ENCODE measurements at regions not wholly inside any gene's neighbourhood (a gene's known extent, or its start where the extent isn't known, plus 50 kb on each side); places are given as distances from the start of the nearest gene placed in this dataset.

DNA sequence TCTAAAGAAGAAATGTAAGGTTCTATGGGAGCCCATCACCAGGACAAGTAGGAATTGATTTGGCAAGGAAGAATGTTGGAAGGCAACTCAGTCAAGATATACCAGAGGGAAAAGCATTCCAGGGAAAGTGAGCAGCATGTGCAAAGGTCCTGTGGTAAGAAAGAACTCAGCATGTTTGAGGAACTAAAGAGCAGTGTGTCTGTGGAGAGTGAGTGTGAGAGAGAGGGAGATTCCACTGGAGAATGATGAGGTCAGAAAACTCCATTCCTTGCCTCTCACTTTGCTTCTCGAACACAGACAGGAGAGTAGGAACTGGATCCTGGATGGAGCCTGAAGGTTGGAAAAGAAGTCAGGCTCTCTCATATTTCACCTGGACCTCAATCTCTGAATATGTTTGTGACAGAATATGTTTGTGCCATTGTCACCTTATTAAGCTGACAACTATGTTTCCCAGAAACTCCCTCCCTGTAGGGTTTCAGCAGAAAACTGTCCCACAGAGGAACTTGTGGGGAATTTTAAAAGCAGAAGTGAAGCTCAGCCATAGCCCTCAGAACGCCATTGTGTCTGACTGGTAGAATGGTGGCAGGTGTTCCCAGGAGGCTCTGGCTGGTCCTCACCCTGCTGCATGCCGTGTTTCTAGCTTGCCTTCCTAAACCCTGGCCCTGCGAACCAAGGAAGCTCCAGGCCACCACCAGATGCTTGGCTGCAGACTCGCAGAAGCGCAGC is 382.4 kb upstream of the XYLT1 start:
- no peak for DNase-seq (ENCODE audit: low read depth)

DNA sequence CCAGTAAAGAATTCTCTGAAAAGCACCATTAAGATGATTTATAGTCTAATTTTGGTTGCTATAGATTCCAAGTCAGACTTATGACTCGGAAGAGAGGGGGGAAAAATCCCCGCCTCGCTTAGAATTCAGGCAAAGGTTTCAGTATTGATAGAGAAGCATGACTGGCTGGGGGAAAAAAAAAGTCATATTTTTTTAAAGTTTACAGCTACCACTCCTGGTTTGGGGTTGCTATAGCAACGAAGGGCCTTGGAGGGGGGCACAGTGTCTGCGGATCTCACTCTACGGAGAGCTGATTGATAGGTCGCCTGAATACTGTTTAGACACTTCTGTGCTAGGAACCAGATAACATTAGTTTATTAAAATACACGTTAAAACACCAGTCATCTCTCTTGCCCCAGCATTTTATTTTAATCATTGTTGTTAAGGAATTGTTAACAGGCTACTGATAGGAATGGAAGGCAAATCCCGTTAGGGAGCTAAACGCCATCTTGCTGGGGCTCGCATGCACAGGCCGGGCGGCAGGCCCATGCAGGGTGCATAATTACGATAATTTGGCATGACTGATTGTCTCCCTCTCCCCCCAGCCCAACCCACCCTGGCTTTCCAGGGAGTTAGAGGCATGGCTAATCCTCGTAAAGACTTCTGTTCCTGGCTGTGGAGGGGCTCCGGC is 380.0 kb upstream of the XYLT1 start:
- no peak for DNase-seq (ENCODE audit: low read depth)

DNA sequence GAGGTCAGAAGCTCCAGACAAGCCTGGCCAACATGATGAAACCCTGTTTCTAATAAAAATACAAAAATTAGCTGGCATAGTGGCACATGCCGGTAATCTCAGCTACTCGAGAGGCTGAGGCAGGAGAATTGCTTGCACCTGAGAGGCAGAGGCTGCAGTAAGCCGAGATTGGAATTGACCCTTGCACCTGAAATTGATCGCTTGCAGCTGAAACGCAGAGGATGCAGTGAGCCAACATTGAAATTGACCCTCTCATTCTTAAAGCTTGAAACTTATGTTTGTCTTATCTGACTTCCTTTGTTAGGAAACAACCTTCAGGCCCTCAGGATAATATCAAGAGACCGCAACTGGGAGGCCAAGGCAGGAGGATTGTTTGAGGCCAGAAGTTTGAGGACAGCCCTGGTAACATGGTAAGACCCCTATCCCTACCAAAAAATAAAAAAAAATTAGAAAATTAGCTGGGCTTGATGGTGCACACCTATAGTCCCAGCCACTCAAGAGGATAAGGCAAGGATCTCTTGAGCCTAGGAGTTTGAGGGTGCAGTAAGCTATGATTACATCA is 376.6 kb upstream of the XYLT1 start:
- no peak for DNase-seq (ENCODE audit: low read depth)

DNA sequence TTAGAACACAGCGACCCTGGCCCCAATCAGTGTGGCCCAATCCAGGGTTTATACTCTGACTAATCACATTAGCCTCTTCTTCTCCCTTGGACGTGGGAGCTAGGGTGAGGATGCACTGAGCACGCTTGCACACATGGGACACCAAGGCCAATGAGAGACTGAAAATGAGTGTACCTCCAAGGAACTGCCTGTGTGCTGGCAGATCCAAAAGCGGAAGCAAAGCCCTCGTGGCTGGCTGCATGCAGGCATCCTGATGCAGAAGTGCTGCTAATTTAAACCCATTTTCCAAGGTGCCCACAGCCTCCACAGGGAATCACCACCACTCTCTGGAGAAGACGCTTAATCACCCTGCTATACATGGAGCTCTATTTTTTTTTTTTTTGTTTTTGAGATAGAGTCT is 375.3 kb upstream of the XYLT1 start:
- DNase-seq (ENCODE audit: low read depth) = no peak

DNA sequence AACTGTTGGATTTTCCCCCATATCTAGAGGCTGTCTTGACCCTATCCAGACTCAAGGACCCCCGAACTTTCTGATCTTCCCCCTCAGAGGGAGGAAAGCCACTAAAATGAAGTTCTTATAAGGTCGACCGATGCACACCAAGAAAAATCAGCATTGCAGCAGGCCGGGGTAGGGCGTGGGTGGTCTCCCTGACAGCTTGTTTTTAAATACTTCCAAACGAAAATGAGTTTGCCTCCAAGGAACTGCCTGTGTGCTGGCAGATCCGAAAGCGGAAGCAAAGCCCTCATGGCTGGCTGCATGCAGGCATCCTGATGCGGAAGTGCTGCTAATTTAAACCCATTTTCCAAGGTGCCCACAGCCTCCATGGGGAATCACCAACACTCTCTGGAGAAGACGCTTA is 374.3 kb upstream of the XYLT1 start:
- DNase-seq (ENCODE audit: low read depth) = no peak

DNA sequence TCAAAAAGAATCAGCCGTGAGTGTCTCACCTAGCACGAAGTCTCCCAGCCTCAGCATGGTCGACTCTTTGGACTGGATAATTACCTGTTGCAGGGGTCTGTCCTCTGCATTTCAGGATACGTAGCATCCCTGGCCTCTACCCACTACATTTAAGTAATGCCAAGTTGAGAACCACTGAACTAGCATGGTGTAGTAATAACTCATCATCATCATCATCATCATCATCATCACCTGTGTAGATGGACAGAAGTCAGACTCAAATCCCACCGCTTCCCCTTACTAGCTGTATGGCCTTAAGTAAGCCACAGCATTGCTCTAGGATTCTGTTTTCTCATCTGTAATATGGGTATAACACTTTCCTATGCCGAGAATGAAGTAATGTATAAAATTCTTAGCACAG is 373.1 kb upstream of the XYLT1 start:
- DNase-seq (ENCODE audit: low read depth) = no peak

DNA sequence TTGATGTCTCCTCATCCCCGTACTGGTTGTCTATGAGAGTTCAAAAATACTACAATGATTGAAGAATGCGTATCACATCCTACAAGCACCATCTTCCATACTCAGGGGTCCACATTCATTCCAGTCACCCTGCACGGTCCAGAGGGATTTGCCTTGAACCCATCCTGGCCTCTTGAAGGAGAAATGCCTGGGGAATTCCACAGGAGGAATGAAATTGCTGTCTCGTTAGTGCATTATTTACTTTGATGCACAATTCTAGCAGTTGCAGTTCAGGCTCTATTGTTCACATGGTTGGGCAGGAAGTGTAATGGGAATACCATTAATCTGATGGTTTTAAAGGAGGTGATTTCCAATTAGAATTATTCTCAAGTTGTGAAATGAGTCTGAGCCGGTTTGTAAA is 369.1 kb upstream of the XYLT1 start:
- DNase-seq (ENCODE audit: low read depth) = no peak

DNA sequence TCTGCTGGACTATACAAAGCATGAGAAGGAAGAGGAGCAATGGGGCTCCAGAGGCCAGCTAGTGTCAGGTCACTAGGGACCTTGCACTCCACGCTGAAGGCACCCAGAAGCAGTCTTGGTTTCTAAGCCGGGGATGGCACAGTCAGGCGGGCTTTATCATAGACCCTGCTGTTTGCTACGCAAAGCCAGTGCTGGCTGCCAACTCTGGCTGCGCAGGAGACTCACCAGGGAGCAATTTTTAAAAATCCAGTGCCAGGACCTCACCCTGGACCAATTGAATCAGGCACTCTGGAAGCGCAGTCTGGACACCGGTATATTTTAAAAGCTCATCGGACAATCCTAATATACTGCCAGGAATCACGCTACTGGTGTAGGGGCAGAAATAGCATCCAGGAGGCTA is 368.5 kb upstream of the XYLT1 start:
- DNase-seq (ENCODE audit: low read depth) = no peak

DNA sequence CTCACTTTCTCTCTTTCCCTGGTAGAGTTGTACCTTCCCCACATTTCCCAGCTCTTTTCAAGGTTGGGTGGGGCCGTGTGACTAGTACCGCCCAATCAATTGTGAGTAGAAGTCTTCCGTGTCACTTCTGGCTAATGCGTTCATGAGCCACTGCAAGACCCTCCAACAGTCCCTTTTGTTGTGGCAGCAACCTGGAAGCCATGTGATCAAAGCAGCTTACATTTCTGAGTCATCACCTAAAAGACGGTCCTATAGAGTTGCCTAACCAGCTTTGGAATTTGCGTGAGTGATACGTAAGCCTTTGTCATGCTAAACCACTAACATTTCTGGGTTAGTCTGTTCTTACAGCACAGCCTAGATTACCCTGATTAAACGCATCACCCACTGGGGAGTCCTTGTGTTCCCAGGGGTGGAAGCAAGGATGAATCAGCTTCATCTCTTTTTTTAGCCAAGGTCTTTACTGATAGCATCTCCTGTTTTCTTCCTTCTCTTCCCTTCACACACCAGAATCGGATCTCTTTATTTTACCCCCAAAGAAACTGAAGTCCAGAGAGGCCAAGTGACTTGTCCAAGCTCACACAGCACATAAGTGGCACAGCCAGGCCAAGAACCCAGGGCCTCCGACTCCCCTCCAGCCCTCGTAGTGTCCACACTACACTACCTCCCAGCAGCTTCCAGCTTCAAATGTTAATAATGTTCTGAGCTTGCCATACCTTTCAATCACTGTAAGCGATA is 366.3 kb upstream of the XYLT1 start:
- peak; percentile 83 for DNase-seq (ENCODE audit: low read depth)

DNA sequence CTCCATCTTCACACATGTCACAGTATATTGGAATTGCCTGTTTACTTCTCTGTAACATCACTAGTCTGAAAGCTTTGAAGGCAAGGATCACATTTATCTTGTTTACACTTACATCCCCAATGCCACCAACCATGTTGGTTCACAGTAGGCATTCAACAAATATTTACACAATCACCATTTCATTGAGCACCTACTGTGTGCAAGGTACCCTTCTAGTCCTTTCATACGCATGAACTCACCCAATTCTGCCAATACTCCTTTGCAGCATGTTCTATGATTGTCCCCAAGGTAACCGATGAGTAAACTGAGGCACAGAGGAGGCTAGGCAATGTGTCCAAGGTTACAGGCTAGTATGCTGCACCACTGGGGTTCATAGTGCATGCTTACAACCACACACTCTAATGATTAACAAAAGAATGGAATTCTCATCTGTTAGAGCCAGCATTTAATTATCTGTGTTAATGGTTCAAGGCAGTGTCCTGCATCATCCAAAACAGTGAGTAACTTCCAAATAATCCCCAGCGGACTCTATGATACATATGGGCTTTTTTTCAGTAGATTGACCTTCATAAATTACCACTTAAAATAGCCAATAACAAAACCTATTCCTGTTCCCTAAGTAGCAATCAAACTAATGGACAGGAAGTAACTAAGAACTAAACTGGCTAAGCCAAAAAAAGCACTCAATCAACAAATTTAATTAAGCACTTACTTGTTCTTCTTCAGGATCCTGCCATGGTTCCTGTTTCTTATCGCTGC is 364.5 kb upstream of the XYLT1 start:
- no peak for DNase-seq (ENCODE audit: low read depth)

DNA sequence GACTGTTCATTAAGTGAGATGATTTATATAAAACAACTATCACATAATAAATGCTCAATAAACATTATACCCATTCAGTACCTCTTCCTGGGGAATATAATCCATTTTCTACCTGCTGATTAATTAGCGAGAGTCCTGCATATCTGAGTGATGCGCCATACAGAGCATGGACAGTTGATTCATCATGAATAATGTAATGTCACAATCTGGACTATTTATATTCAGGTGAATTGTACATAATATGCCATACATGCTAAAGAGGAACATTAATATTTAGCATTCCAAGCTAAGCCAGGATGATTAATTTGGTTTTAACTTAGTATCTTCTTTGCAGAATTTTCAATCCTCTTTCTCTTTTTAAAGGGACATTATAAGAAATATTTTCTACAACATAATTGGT is 362.0 kb upstream of the XYLT1 start:
- DNase-seq (ENCODE audit: low read depth) = no peak

DNA sequence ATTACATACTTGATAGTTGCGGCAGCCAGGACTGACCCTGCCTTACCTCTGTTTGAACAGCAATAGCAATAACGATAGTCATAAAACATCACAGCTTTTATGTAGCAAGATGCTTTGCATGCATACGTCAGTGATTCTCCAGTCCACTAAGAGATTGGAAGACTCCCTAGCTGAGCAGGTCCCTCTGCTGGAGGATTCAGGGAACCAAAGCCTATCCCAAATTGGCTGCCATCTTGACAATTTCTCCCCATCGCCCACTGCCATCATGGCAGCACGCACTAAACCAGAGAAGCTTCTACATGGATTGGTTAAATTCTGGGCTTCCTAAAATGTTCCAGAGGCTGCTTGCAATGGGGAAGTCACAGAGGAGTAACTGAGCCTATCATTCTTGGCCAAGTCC is 360.6 kb upstream of the XYLT1 start:
- DNase-seq (ENCODE audit: low read depth) = no peak

DNA sequence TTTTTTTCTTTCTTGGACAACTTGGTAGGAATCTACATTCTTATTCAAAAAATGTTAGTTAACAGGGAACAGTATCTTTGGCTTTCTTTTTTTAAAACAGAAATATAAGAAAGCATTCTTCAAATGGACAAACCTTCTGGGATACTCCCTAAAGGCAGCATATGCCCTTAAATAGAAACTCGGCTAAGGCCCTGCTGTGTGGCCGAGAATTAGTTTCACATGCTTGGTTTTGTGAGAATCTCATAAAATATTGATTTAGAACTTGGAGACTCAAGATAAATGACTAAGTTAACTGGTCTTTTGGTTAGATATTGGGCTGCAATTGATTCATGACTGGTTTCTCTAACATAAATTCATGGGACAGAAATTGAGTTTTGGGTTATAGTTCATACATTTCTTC is 359.9 kb upstream of the XYLT1 start:
- DNase-seq (ENCODE audit: low read depth) = peak; percentile 20

DNA sequence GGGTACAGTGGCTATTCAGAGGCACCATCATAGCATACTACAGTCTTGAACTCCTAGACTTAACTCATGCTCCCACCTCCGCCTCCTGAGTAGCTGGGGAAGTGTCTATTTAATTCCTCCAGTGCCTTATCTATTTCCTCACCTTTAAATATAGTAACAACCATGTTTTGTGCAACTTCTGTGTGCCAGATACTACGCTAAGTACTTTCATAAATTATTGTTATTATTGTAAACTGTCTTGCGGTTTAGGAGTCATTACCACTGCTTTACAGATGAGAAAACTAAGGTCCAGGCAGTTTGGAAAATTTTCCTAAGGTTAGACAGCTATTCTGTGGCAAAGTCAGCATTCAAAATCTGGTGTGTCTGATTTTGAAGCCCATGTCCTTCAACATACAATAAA is 359.1 kb upstream of the XYLT1 start:
- DNase-seq (ENCODE audit: low read depth) = peak; percentile 41

DNA sequence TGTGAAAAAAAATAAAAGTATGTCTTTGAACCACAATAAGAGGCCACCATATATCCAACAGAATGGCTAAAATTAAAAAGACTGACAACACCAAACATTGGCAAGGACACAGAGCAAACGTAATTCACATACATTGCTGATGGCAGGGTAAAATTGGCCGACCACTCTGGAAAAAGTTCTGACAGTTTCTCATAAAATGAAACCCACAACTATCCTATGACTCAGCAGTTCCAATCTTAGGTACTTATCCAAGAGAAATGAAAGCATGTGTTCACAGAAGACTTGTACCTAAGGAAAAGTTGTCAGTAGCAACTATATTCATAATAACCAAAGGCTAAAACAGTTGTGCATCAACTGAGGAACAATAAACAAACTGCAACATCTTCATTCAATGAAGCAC is 357.3 kb upstream of the XYLT1 start:
- peak; percentile 62 for DNase-seq (ENCODE audit: low read depth)

DNA sequence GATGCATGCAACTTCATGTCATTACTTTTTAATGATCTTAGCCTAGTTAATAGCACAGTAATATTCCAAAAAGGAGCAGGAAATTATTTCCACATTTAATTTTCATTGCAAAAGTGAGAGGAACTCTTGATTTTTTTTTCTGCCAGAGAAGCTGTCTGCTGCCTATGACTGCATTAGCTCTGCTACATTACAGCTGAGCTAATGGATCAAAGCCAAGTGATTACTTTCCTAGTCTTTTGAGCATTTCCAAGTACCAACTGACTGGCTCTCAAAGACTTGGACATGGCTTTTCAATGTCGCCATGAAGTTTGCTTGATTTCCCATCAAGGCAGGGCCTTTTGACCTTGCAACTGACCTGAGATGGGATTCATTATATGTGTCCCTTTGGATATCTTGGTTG is 356.6 kb upstream of the XYLT1 start:
- DNase-seq (ENCODE audit: low read depth) = no peak

DNA sequence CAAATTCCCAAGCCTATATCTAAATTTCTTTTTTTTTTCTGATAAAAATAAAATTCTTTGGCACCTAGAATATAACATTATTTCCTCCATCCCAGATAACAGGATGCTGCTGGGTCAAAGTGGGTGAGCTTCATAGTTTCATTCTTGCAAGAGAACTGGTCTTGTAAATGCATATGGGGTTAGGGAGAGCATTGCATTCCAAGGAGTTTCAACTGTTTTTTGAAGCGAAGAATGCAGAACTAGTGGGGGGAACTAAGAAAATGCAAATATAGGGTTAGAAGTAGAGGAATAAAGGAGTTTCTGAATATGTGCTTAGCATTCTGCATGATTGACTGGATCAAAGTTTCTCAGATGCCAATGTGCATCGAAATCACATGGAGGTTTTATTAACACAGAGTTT is 347.2 kb upstream of the XYLT1 start:
- DNase-seq (ENCODE audit: low read depth) = no peak

DNA sequence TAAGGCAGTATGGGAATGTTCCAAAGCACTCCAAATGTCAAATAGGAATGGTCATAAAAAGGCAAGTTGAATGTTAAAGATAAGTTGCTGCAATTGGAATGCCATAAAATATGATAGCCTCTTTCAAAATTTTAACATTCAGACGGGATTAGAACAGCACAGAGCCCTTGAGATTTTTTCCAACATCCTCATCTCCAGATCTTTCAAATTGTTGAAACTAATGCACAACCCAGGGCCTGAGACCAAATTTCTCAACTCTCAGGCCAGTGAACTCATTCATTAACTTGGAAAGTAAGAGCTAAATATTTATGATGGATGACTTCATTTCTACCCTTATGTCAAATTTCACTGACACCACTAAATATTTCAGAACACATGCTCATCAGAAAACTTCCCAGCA is 346.5 kb upstream of the XYLT1 start:
- peak; percentile 10 for DNase-seq (ENCODE audit: low read depth)

DNA sequence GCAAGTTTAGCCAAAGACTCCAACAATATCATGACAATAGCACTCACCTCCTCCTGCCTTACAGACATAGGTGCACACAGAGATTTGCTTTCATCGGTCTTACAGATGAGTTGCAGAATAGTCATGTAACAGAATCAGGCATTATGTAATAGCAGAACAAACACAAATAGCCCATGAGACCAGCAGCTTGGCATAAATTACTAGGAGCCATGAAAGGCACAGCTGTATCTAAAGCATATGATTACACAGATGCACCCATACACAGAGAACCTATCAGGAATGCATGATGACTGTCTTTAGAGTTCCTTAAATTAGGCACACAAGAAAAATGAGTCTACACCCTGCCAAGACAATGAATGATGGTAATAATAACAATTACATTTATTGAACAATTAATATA is 342.0 kb upstream of the XYLT1 start:
- DNase-seq (ENCODE audit: low read depth) = no peak

DNA sequence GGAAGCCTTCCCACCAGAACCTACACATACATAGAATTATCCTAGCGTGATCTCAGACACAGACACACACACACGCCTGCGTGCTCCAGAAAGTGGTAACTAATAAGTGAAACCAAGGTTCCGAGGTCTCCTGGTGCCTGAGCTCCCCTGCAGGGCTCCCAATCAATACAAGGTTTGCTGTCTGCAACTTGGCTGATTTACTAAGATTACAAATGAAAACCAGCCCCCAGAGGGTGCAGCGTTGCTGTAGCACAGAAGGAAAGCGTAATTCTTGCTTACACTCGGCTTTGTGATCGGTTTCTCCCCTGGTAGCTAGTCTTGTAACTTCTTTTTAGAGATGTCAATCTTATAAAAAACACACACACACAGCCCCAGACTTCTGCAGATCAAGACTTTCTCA is 334.1 kb upstream of the XYLT1 start:
- DNase-seq (ENCODE audit: low read depth) = no peak

DNA sequence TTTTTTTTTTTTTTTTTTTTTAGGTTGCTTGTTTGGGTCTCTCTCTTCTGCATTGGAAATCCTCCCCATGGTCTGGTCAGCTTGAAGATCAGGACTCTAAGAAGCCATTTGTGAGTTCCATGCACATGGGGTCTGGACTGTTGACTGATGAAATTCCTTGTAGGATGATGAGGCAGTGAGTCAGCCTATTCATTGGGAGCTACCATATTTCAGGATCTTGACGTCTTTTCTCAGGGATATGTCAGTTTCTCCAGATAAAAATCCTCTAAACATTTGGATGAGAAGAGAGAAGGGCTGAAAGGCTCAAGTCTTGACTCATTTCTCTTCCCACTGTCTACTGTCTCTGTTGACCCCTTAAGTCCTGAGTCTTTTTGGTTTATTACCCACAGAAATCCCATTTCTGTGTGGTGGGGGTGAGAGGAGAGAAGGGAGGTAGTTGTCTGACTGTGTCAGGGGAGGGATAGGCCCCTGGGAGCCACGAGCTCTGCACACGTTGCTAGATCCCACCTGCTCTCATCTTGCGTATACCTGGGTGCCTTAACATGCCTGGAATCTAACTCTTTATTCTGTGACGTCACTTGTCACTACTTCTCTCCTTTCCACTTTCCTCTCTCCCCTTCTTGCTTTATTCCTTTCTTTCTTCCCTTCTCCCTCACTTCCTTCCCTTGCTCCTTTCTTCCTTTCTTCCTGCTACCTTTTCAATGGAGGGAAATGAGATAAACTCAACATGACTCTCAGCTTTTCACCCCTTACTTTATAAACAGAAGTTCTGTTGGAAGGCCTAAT is 333.1 kb upstream of the XYLT1 start:
- DNase-seq (ENCODE audit: low read depth) = peak; percentile 44

DNA sequence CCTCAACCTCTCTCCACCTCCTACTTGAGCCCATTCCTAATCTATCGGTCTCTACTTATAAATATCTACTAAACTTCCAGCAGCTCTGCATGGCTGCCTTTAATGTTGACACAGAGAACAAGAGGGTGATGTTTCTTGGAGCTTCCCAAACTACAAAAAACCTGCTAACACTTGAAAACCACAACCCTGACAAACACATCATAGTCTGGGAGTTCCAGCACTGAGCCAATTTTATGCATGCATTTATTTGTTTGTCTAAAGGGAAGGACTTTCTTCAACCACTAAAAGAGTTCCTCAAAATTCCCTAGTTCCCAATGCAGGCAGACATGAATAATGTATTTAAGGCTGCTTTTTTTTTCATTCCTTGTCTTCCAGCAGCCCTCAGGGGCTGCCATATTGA is 331.8 kb upstream of the XYLT1 start:
- no peak for DNase-seq (ENCODE audit: low read depth)
